Spinal cord (tissue), 9 donors: ENCODE measurements at regions not wholly inside any gene's neighbourhood (a gene's known extent, or its start where the extent isn't known, plus 50 kb on each side); places are given as distances from the start of the nearest gene placed in this dataset.
A peak's percentile ranks its signal among the peaks of the same experiment; 100 is the strongest.

Source experiments
- DNase-seq, 6 donors: peaks; one replicate each; pipeline versions ENCODE4 v3.0.0 to v3.0.0-alpha.2; 2013 to 2015; ENCODE audit warnings: low spot score in 6 of 6, low read depth in 4 of 6
- H3K27ac ChIP-seq: one replicate; pipeline ENCODE4 v1.5.1; 2013; ENCODE audit warnings: low read depth, low read length, control low read depth
- H3K27me3 ChIP-seq: one replicate; pipeline ENCODE4 v1.6.1; 2013; ENCODE audit warnings: low read length; ENCODE audit not compliant: control insufficient read depth, insufficient read depth
- H3K36me3 ChIP-seq: one replicate; pipeline ENCODE4 v1.6.1; 2013; ENCODE audit warnings: low read length; ENCODE audit not compliant: control insufficient read depth, insufficient read depth
- H3K4me1 ChIP-seq: one replicate; pipeline ENCODE4 v1.6.1; 2013; ENCODE audit warnings: low read length; ENCODE audit not compliant: control insufficient read depth, insufficient read depth
- H3K4me3 ChIP-seq: one replicate; pipeline ENCODE4 v1.5.1; 2013; ENCODE audit warnings: low read depth, low read length, control low read depth
- H3K9me3 ChIP-seq: one replicate; pipeline ENCODE4 v1.6.1; 2013; ENCODE audit warnings: low read length; ENCODE audit not compliant: control insufficient read depth, insufficient read depth
- WGBS: methylation state at CpG from one replicate; pipeline ENCODE4 v1.1.5; 2013; ENCODE audit warnings: missing lambda C conversion rate; ENCODE audit not compliant: insufficient coverage; 5-methylcytosine and 5-hydroxymethylcytosine counted together
- donor health status: healthy.

- Histone ChIP-seq H3K36me3 (no peaks in the 10 kb centered on the region), H3K4me1 (no peaks in the 10 kb centered on the region), H3K27ac (no peak overlapping the region), H3K9me3 (no peaks in the 10 kb centered on the region), H3K27me3 (no peaks in the 10 kb centered on the region), H3K4me3 (no peak overlapping the region)
- DNase-seq, result no peak
- WGBS, result 80% methylated on average over 3 of the region's 5 CpGs
These were observed 858.9 kb downstream of the GALR1 start for GRCh38 chr18:78108554-78108953.

- 85% methylated on average over 18 of the region's 22 CpGs for WGBS
- Histone ChIP-seq H3K4me3 (no peak overlapping the region), H3K27ac (no peak overlapping the region), H3K36me3 (no peaks in the 10 kb centered on the region), H3K4me1 (no peaks in the 10 kb centered on the region), H3K27me3 (no peaks in the 10 kb centered on the region), H3K9me3 (no peaks in the 10 kb centered on the region)
- peak in 1 of 6 donors; percentile 52 for DNase-seq
These were observed 863.7 kb downstream of the GALR1 start for GRCh38 chr18:78113136-78113939.

- H3K4me3 ChIP-seq, result no peak overlapping the region
- no peaks in the 10 kb centered on the region for H3K27me3 ChIP-seq
- no peaks in the 10 kb centered on the region for H3K4me1 ChIP-seq
- no peaks in the 10 kb centered on the region for H3K9me3 ChIP-seq
- no peak overlapping the region for H3K27ac ChIP-seq
- no peak for DNase-seq
- 55% methylated on average over 2 of the region's 7 CpGs for WGBS
- H3K36me3 ChIP-seq, result no peaks in the 10 kb centered on the region
These were observed 864.2 kb downstream of the GALR1 start for GRCh38 chr18:78113940-78114251.

DNA sequence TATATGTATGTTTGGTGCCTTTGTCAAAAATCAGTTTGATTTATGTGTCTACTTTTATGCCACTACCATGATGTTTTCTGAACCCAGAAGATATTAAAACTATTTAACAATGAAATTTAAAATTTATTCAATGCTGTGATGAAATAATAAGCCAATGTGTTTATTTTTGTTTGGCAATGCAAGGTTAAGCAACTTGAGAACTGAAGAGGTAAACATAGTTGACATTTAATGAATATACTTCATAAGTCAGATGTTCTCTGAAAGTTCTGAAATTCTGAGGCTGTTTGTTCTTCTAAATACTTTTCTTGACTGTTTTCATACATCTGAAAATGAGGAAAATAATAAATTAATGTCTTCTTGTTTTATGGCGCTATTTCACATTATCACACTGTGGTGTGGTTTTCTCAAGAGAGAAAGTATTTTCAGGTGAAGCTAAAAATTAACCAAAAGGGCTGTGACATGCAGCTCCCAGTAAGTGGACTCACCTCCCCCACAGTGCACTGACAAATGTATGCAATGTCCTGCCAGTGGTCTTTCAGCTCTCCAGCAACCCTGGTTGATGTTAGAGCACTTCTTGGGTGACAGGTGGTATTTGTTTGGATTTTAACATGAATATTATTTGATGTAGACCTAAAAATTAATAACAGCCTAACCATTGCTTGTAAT lies 863.6 kb upstream of the SALL3 start:
- Histone ChIP-seq H3K9me3 (no peaks in the 10 kb centered on the region), H3K27ac (no peak overlapping the region), H3K36me3 (no peaks in the 10 kb centered on the region), H3K4me3 (no peak overlapping the region), H3K4me1 (no peaks in the 10 kb centered on the region), H3K27me3 (no peaks in the 10 kb centered on the region)
- no peak for DNase-seq
- no CpG with 5 or more reads among the region's 1 CpG for WGBS

- DNase-seq, result no peak
- no peak overlapping the region for H3K4me3 ChIP-seq
- 92% methylated on average over 16 of the region's 24 CpGs for WGBS
These were observed 856.3 kb upstream of the SALL3 start for GRCh38 chr18:78123144-78123909.

DNA sequence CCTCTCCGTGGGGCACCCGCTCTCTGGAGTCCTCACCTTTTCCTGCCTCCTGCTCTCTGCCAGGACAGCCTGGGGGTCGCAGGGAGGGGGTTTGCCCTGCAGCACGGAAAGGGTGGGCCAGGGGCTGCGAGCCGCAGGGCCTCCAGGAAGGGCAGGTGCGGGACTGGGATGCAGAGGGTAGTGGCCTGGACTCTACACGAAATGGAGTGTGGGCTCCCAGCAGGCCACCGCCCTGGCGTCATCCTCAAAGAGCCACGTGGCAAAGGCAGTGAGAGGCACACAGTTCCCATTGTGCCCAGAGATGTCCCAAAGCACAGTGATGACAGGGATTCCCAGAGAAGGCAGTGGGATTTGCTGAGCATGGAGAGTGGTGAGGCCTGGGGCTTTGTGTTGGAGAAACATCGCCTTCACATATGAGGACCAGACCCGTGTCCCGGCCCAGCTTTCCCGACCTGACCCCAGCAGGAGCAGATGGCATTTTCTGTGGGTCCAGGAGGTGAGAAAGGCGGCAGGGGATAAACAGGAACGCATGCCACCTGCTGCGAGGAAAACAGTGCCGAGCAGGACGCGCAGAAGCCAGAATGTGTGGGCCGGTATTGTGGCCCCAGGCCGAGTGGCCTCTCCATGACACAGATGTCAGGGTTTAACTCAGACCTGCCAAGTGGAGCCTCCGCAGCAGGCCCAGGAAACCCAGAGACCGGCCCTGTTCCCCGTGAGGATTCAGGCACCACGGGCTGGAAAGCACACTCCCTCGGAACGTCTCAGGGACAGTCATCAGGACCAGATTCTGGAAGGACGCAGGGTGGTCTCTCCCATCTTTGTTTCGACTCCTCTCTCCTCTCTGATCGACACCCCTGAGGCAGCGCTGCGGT lies 855.5 kb upstream of the SALL3 start:
- Histone ChIP-seq H3K4me3 (no peak overlapping the region), H3K27me3 (no peaks in the 10 kb centered on the region), H3K27ac (no peak overlapping the region), H3K36me3 (no peaks in the 10 kb centered on the region), H3K4me1 (peaks cover 5% of the 10 kb centered on the region), H3K9me3 (no peaks in the 10 kb centered on the region)
- DNase-seq, result no peak
- WGBS, result 74% methylated on average over 33 of the region's 34 CpGs

More at GRCh38 chr18:78123144-78123909, 856.3 kb upstream of the SALL3 start:
- no peaks in the 10 kb centered on the region for H3K36me3 ChIP-seq
- H3K9me3 ChIP-seq, result no peaks in the 10 kb centered on the region
- no peak overlapping the region for H3K27ac ChIP-seq
- H3K4me1 ChIP-seq, result peaks cover 5% of the 10 kb centered on the region
- H3K27me3 ChIP-seq, result no peaks in the 10 kb centered on the region

GRCh38 chr18:78125206-78125896 lies 854.3 kb upstream of the SALL3 start:
- H3K27ac ChIP-seq, result no peak overlapping the region
- H3K4me3 ChIP-seq, result no peak overlapping the region
- H3K9me3 ChIP-seq, result no peaks in the 10 kb centered on the region
- H3K36me3 ChIP-seq, result no peaks in the 10 kb centered on the region
- DNase-seq, result no peak
- peaks cover 5% of the 10 kb centered on the region for H3K4me1 ChIP-seq
- WGBS, result 93% methylated on average over 7 of the region's 7 CpGs
- H3K27me3 ChIP-seq, result no peaks in the 10 kb centered on the region

- Histone ChIP-seq H3K4me1 (peaks cover 5% of the 10 kb centered on the region), H3K27me3 (peaks cover 6% of the 10 kb centered on the region), H3K9me3 (no peaks in the 10 kb centered on the region), H3K27ac (no peak overlapping the region), H3K4me3 (no peak overlapping the region), H3K36me3 (no peaks in the 10 kb centered on the region)
- no peak for DNase-seq
- WGBS, result 94% methylated on average over 13 of the region's 13 CpGs
These were observed 853.5 kb upstream of the SALL3 start for GRCh38 chr18:78126106-78126505.

GRCh38 chr18:78126536-78126935 lies 853.1 kb upstream of the SALL3 start:
- peaks cover 6% of the 10 kb centered on the region for H3K27me3 ChIP-seq
- no peak overlapping the region for H3K4me3 ChIP-seq
- H3K27ac ChIP-seq, result no peak overlapping the region
- peaks cover 5% of the 10 kb centered on the region for H3K4me1 ChIP-seq
- no peaks in the 10 kb centered on the region for H3K9me3 ChIP-seq
- H3K36me3 ChIP-seq, result no peaks in the 10 kb centered on the region
- WGBS, result 81% methylated on average over 13 of the region's 21 CpGs
- peak in 1 of 6 donors; percentile 67 for DNase-seq
